ENCODE measurements at regions not wholly inside any gene's neighbourhood (a gene's known extent, or its start where the extent isn't known, plus 50 kb on each side); places are given as distances from the start of the nearest gene placed in this dataset.
"Not testable (repeated sequence)": the region's sequence is repeated elsewhere in the genome, so short reads cannot be mapped to it uniquely, and the experiment has no call there.

- H3K4me1 Mint-ChIP-seq, result no peaks in the 10 kb centered on the region
- H3K4me3 Mint-ChIP-seq, result no peak overlapping the region
- H3K27me3 Mint-ChIP-seq (ENCODE audit: low read depth), result no peaks in the 10 kb centered on the region
- no peaks in the 10 kb centered on the region for H3K9me3 Mint-ChIP-seq
- TF ChIP-seq CTCF (IDR thresholded peaks at IDR 0.05; ENCODE audit: unreplicated experiment in 3 of 3), result no peak
- H3K36me3 Mint-ChIP-seq (ENCODE audit: low read depth), result no peaks in the 10 kb centered on the region
- H3K27ac Mint-ChIP-seq, result no peak overlapping the region
These were observed 496.7 kb upstream of the HTR1E start for GRCh38 chr6:86440608-86441007.

- Mint-ChIP-seq H3K27ac (no peak overlapping the region), H3K27me3 (ENCODE audit: low read depth) (no peaks in the 10 kb centered on the region), H3K4me1 (no peaks in the 10 kb centered on the region), H3K4me3 (no peak overlapping the region), H3K36me3 (ENCODE audit: low read depth) (no peaks in the 10 kb centered on the region), H3K9me3 (no peaks in the 10 kb centered on the region)
- TF ChIP-seq CTCF (IDR thresholded peaks at IDR 0.05; ENCODE audit: unreplicated experiment in 3 of 3), result no peak
These were observed 513.8 kb upstream of the HTR1E start for GRCh38 chr6:86423571-86423970.

GRCh38 chr6:86412057-86412456 is 525.3 kb upstream of the HTR1E start:
- Mint-ChIP-seq H3K27me3 (ENCODE audit: low read depth) (peaks cover 1% of the 10 kb centered on the region), H3K4me3 (no peak overlapping the region), H3K4me1 (no peaks in the 10 kb centered on the region), H3K36me3 (ENCODE audit: low read depth) (no peaks in the 10 kb centered on the region), H3K9me3 (no peaks in the 10 kb centered on the region), H3K27ac (no peak overlapping the region)
- no peak for TF ChIP-seq CTCF (IDR thresholded peaks at IDR 0.05; ENCODE audit: unreplicated experiment in 3 of 3)

GRCh38 chr6:86407128-86407527 is 530.2 kb upstream of the HTR1E start:
- Mint-ChIP-seq H3K27me3 (ENCODE audit: low read depth) (peaks cover 4% of the 10 kb centered on the region), H3K4me3 (no peak overlapping the region), H3K36me3 (ENCODE audit: low read depth) (no peaks in the 10 kb centered on the region), H3K27ac (no peak overlapping the region), H3K4me1 (no peaks in the 10 kb centered on the region), H3K9me3 (no peaks in the 10 kb centered on the region)
- TF ChIP-seq CTCF (IDR thresholded peaks at IDR 0.05; ENCODE audit: unreplicated experiment in 3 of 3), result no peak

GRCh38 chr6:86392850-86393249 is 544.5 kb upstream of the HTR1E start:
- peaks cover 12% of the 10 kb centered on the region for H3K9me3 Mint-ChIP-seq
- not testable (repeated sequence) for H3K27me3 Mint-ChIP-seq (ENCODE audit: low read depth); H3K27ac Mint-ChIP-seq; H3K36me3 Mint-ChIP-seq (ENCODE audit: low read depth); H3K4me1 Mint-ChIP-seq; H3K4me3 Mint-ChIP-seq

GRCh38 chr6:86380571-86381125 is 556.7 kb upstream of the HTR1E start:
- Mint-ChIP-seq H3K27ac (no peak overlapping the region), H3K9me3 (peaks cover 2% of the 10 kb centered on the region), H3K36me3 (ENCODE audit: low read depth) (no peaks in the 10 kb centered on the region), H3K4me1 (no peaks in the 10 kb centered on the region), H3K27me3 (ENCODE audit: low read depth) (no peaks in the 10 kb centered on the region), H3K4me3 (no peak overlapping the region)
- TF ChIP-seq CTCF (IDR thresholded peaks at IDR 0.05; ENCODE audit: unreplicated experiment in 3 of 3), result no peak

Measured in nephron (organoid).